GM12878 (cell line): ENCODE measurements at regions not wholly inside any gene's neighbourhood (a gene's known extent, or its start where the extent isn't known, plus 50 kb on each side); places are given as distances from the start of the nearest gene placed in this dataset.

Source experiments
- ATAC-seq: fragments of 200-7000 bp; cut with Tn5 transposase; 3 replicates; pipeline ENCODE4 v1.9.1; 2020; ENCODE audit warnings: mild to moderate bottlenecking, moderate library complexity
- BruUV-seq: library from RNA; stranded (reverse); fragments of 400-500 nt; replicated peaks from 2 replicates; lab custom pipeline; 2021; lab: Mats Ljungman, UMichigan
- CTCF ChIA-PET: fragments of 300-600 bp; sonication (Branson Sonifier 250); formaldehyde crosslinking; extraction: SDS; loops from one replicate; lab custom pipeline; 2021; ENCODE audit warnings: inconsistent platforms; lab: Yijun Ruan, JAX
- POLR2A ChIA-PET: fragments of 350-600 bp; formaldehyde crosslinking; extraction: SDS; loops from one replicate; lab custom pipeline; 2021; ENCODE audit warnings: inconsistent platforms; lab: Charles Lee
- RAD21 ChIA-PET: fragments of 300-600 bp; sonication (Branson Sonifier 250); formaldehyde crosslinking; loops from one replicate; lab custom pipeline; 2023; ENCODE audit warnings: antibody characterized with exemption; ENCODE audit not compliant: unreplicated experiment; lab: Charles Lee
- SMC1A ChIA-PET: fragments of 300-600 bp; sonication (Branson Sonifier 250); formaldehyde crosslinking; loops from one replicate; lab custom pipeline; 2023; ENCODE audit not compliant: unreplicated experiment, uncharacterized antibody; lab: Charles Lee
- DNase-seq: peaks from one replicate; pipeline ENCODE4 v3.0.0-alpha.2; 2011; ENCODE audit warnings: low read depth, low spot score
- FAIRE-seq: peaks from 3 replicates; lab custom pipeline; 2011; peaks lifted over from hg19 to GRCh38; lab: Jason Lieb, UNC
- H2AFZ ChIP-seq: 2 replicates; pipeline ENCODE4 v1.6.0; 2011; ENCODE audit warnings: low read depth, low read length, control low read depth; ENCODE audit not compliant: control insufficient read depth
- H3K27ac ChIP-seq: 2 replicates; pipeline ENCODE4 v1.5.1; 2011; ENCODE audit warnings: control low read depth; ENCODE audit not compliant: control insufficient read depth, insufficient read depth
- H3K27me3 ChIP-seq, 2 experiments: replicated peaks in 1 of 2; 2 replicates each; pipeline versions ENCODE4 v1.6.0 to v1.6.1; 2011; ENCODE audit warnings: low read length in 1 of 2; ENCODE audit not compliant: control insufficient read depth in 2 of 2, insufficient read depth in 2 of 2
- H3K36me3 ChIP-seq, 2 experiments: 2 replicates each; pipeline ENCODE4 v1.5.1; 2011; ENCODE audit warnings: low read length in 1 of 2; ENCODE audit not compliant: control insufficient read depth in 2 of 2, insufficient read depth in 2 of 2
- H3K4me1 ChIP-seq: 2 replicates; pipeline ENCODE4 v1.6.1; 2011; ENCODE audit warnings: mild to moderate bottlenecking, low read length, moderate library complexity, mixed read lengths; ENCODE audit not compliant: control insufficient read depth, insufficient read depth
- H3K4me2 ChIP-seq: 2 replicates; pipeline ENCODE4 v1.6.0; 2011; ENCODE audit warnings: control low read depth; ENCODE audit not compliant: control insufficient read depth, insufficient read depth
- H3K4me3 ChIP-seq: fragments of 200-600 bp; sonication (generic); 2 replicates; pipeline ENCODE4 v1.5.1; 2016
- H3K79me2 ChIP-seq: 2 replicates; pipeline ENCODE4 v1.6.0; 2011; ENCODE audit warnings: low read length; ENCODE audit not compliant: control insufficient read depth, insufficient read depth
- H3K9ac ChIP-seq: 2 replicates; pipeline ENCODE4 v1.8.0; 2011; ENCODE audit warnings: low read length, control low read depth, mixed read lengths; ENCODE audit not compliant: control insufficient read depth, insufficient read depth
- H3K9me3 ChIP-seq: replicated peaks from 3 replicates; pipeline ENCODE4 v1.5.1; 2011; ENCODE audit warnings: mild to moderate bottlenecking, low read length; ENCODE audit not compliant: control insufficient read depth, insufficient read depth
- H4K20me1 ChIP-seq: 2 replicates; pipeline ENCODE4 v1.6.0; 2011; ENCODE audit not compliant: control insufficient read depth, insufficient read depth
- BCL11A ChIP-seq: IDR thresholded peaks from 2 replicates; pipeline ENCODE4 v1.6.1; 2011; ENCODE audit warnings: low read depth, low read length
- CBX3 ChIP-seq: fragments of 200-600 bp; sonication (generic); IDR thresholded peaks from 2 replicates; pipeline ENCODE4 v1.6.1; 2016; ENCODE audit warnings: low read depth, borderline replicate concordance
- CTCF ChIP-seq, 3 experiments: IDR thresholded peaks in 2 of 3; conservative IDR thresholded peaks in 1 of 3; 2 replicates each; pipeline ENCODE4 v1.5.1; 2011; ENCODE audit warnings: low read depth in 3 of 3, low read length in 3 of 3, mild to moderate bottlenecking in 3 of 3, control low read depth in 2 of 3, moderate library complexity in 2 of 3, inconsistent platforms in 1 of 3, mixed read lengths in 1 of 3; ENCODE audit not compliant: control insufficient read depth in 2 of 3, insufficient read depth in 1 of 3; ENCODE audit errors: extremely low read depth in 1 of 3
- NBN ChIP-seq: fragments of 450-650 bp; IDR thresholded peaks from 2 replicates; pipeline ENCODE4 v1.6.1; 2016
- PRDM15 ChIP-seq: fragments of 450-650 bp; formaldehyde crosslinking; IDR thresholded peaks from 2 replicates; pipeline ENCODE4 v1.4.0; 2020; ENCODE audit warnings: mild to moderate bottlenecking, moderate library complexity
- RFX5 ChIP-seq: IDR thresholded peaks from 2 replicates; pipeline ENCODE4 v1.6.1; 2011; ENCODE audit warnings: low read depth, low read length, improper control_type of control experiment
- SMARCA5 ChIP-seq: fragments of 450-650 bp; IDR thresholded peaks from 2 replicates; pipeline ENCODE4 v1.6.1; 2017; ENCODE audit warnings: mild to moderate bottlenecking
- whole genome bisulfite sequencing: methylation state at CpG from one replicate; pipeline ENCODE4 v1.1.6; 2016; ENCODE audit warnings: low lambda C conversion rate; ENCODE audit not compliant: insufficient replicate concordance, insufficient coverage; ENCODE audit errors: missing lambda C conversion rate; 5-methylcytosine and 5-hydroxymethylcytosine counted together
- in situ Hi-C: fragments of 300-500 bp; cut with MboI; formaldehyde crosslinking; loops from 9 replicates; pipeline ENCODE4 v1.14.3; 2018; ENCODE audit warnings: mixed read lengths
- intact Hi-C: fragments of 100-400 bp; cut with micrococcal nuclease; formaldehyde crosslinking; loops from one replicate; pipeline ENCODE4 v1.14.2; 2022; ENCODE audit not compliant: unreplicated experiment
- TF ChIP-seq, protein P1 (sequence below): IDR thresholded peaks from 2 replicates; pipeline ENCODE4 v1.6.1; 2012; ENCODE audit warnings: low read length, inconsistent platforms
- TF ChIP-seq, protein P2 (sequence below): IDR thresholded peaks from 2 replicates; pipeline ENCODE4 v1.6.1; 2011; ENCODE audit warnings: borderline replicate concordance, low read depth, mild to moderate bottlenecking, moderate library complexity, low read length; ENCODE audit not compliant: insufficient read depth, poor library complexity, severe bottlenecking

DNA sequence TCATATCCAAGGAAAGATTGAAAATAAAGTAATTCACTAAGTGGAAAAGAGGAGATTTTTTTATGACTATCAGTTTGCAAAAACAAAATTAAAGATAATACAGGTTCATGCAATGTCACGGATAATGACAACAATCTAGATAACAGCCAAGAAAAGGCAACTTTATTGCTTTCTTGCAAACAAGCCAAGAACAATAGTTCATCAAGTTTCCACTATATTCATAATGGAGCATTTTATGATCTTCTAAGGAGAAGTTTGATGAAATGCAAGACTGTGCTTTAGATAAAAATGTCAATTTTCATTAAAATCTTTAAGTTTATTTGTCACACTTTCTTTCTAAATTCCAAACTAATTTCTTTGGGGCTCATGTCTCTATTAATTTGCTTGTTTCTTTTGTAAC is 53.9 kb upstream of the NRP1 start:
- CTCF ChIA-PET = no interaction called here
- RAD21 ChIA-PET = no interaction called here
- Histone ChIP-seq H3K79me2 (no peaks in the 10 kb centered on the region), H3K27me3 (no peaks in the 10 kb centered on the region), H3K9me3 (no peaks in the 10 kb centered on the region; the same call in 2 of the 3 replicates), H3K4me2 (no peak overlapping the region), H3K36me3 (no peaks in the 10 kb centered on the region), H4K20me1 (no peaks in the 10 kb centered on the region), H3K4me1 (no peaks in the 10 kb centered on the region), H2AFZ (no peak overlapping the region), H3K4me3 (no peak overlapping the region), H3K27ac (no peak overlapping the region), H3K9ac (no peak overlapping the region)
- SMC1A ChIA-PET = interaction anchor here (1.4 kb wide), 1 partner anchor 12 kb away, joined by 4 read pairs; no protein-coding TSS in a partner anchor
- TF ChIP-seq BCL11A (no peak), CTCF (IDR thresholded peaks at IDR 0.05 in 2 of 3, conservative IDR thresholded peaks at IDR 0.05 in 1 of 3; ENCODE audit: control insufficient read depth in 2 of 3, extremely low read depth in 1 of 3, insufficient read depth in 1 of 3, low read depth in 3 of 3, low read length in 3 of 3) (no peak)
- TF ChIP-seq, protein P1, sequence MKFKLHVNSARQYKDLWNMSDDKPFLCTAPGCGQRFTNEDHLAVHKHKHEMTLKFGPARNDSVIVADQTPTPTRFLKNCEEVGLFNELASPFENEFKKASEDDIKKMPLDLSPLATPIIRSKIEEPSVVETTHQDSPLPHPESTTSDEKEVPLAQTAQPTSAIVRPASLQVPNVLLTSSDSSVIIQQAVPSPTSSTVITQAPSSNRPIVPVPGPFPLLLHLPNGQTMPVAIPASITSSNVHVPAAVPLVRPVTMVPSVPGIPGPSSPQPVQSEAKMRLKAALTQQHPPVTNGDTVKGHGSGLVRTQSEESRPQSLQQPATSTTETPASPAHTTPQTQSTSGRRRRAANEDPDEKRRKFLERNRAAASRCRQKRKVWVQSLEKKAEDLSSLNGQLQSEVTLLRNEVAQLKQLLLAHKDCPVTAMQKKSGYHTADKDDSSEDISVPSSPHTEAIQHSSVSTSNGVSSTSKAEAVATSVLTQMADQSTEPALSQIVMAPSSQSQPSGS = no peak
- DNase-seq (no peak), ATAC-seq (no peak), FAIRE-seq (no peak)
- in situ Hi-C loops (no loop called here), intact Hi-C loops (no loop called here)
- POLR2A ChIA-PET = no interaction called here
- no TSS peak for BruUV-seq
- 48% methylated on average over 1 of the region's 1 CpG for WGBS

- Histone ChIP-seq H3K4me3 (no peak overlapping the region), H3K79me2 (no peaks in the 10 kb centered on the region), H3K4me1 (no peaks in the 10 kb centered on the region), H4K20me1 (no peaks in the 10 kb centered on the region), H3K27ac (no peak overlapping the region), H3K36me3 (no peaks in the 10 kb centered on the region), H3K27me3 (no peaks in the 10 kb centered on the region), H3K9me3 (no peaks in the 10 kb centered on the region), H2AFZ (no peak overlapping the region), H3K4me2 (no peak overlapping the region), H3K9ac (no peak overlapping the region)
- intact Hi-C loops (no loop called here), in situ Hi-C loops (no loop called here)
- 58% methylated on average over 5 of the region's 5 CpGs for WGBS
- ATAC-seq (no peak), DNase-seq (no peak), FAIRE-seq (no peak)
- CTCF ChIA-PET = no interaction called here
- no TSS peak for BruUV-seq
- POLR2A ChIA-PET = no interaction called here
- SMC1A ChIA-PET = interaction anchor here (1.3 kb wide), 1 partner anchor 11 kb away, joined by 3 read pairs; no protein-coding TSS in a partner anchor
- RAD21 ChIA-PET = no interaction called here
- TF ChIP-seq SMARCA5 (no peak), PRDM15 (CRISPR knock-in tag) (no peak), NBN (no peak), CBX3 (no peak), RFX5 (no peak)
- TF ChIP-seq, protein P2, sequence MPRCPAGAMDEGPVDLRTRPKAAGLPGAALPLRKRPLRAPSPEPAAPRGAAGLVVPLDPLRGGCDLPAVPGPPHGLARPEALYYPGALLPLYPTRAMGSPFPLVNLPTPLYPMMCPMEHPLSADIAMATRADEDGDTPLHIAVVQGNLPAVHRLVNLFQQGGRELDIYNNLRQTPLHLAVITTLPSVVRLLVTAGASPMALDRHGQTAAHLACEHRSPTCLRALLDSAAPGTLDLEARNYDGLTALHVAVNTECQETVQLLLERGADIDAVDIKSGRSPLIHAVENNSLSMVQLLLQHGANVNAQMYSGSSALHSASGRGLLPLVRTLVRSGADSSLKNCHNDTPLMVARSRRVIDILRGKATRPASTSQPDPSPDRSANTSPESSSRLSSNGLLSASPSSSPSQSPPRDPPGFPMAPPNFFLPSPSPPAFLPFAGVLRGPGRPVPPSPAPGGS = no peak
Measured at GRCh38 chr10:33387720-33388119, 53.3 kb upstream of the NRP1 start.
